ENCODE measurements at regions not wholly inside any gene's neighbourhood (a gene's known extent, or its start where the extent isn't known, plus 50 kb on each side); places are given as distances from the start of the nearest gene placed in this dataset.

GRCh38 chr3:1828519-1828918 is 270.1 kb upstream of the CNTN4 start:
- intact Hi-C loops (cut with micrococcal nuclease), result no loop called here
- CTCF ChIA-PET, result no interaction called here
- no peaks in the 10 kb centered on the region for H3K27me3 Mint-ChIP-seq
- DNase-seq (no peak), ATAC-seq (no peak)
- H3K27ac Mint-ChIP-seq, result no peak overlapping the region
- POLR2A ChIA-PET, result no interaction called here
- H3K36me3 Mint-ChIP-seq (ENCODE audit: low read depth), result no peaks in the 10 kb centered on the region
- TF ChIP-seq CTCF (IDR thresholded peaks at IDR 0.05), result no peak
- H3K4me1 Mint-ChIP-seq (ENCODE audit: low read depth), result no peaks in the 10 kb centered on the region
- peaks cover 7% of the 10 kb centered on the region for H3K9me3 Mint-ChIP-seq
- H3K4me3 Mint-ChIP-seq, result no peak overlapping the region

- Mint-ChIP-seq H3K4me1 (ENCODE audit: low read depth) (no peaks in the 10 kb centered on the region), H3K4me3 (no peak overlapping the region), H3K27me3 (no peaks in the 10 kb centered on the region), H3K36me3 (ENCODE audit: low read depth) (no peaks in the 10 kb centered on the region), H3K27ac (no peak overlapping the region), H3K9me3 (peaks cover 4% of the 10 kb centered on the region)
- TF ChIP-seq CTCF (IDR thresholded peaks at IDR 0.05), result no peak
- no peak for ATAC-seq
- DNase-seq, result no peak
- POLR2A ChIA-PET, result no interaction called here
- CTCF ChIA-PET, result no interaction called here
- intact Hi-C loops (cut with micrococcal nuclease), result no loop called here
These were observed 267.8 kb upstream of the CNTN4 start for GRCh38 chr3:1830851-1831250.

- Mint-ChIP-seq H3K36me3 (ENCODE audit: low read depth) (no peaks in the 10 kb centered on the region), H3K4me1 (ENCODE audit: low read depth) (no peaks in the 10 kb centered on the region), H3K9me3 (peaks cover 7% of the 10 kb centered on the region), H3K27ac (no peak overlapping the region), H3K27me3 (no peaks in the 10 kb centered on the region), H3K4me3 (no peak overlapping the region)
- no peak for DNase-seq
- CTCF ChIA-PET, result no interaction called here
- POLR2A ChIA-PET, result no interaction called here
- no peak for ATAC-seq
- no peak for TF ChIP-seq CTCF (IDR thresholded peaks at IDR 0.05)
- intact Hi-C loops (cut with micrococcal nuclease), result no loop called here
These were observed 266.3 kb upstream of the CNTN4 start for GRCh38 chr3:1832395-1832794.

GRCh38 chr3:1843111-1843510 is 255.6 kb upstream of the CNTN4 start:
- H3K27ac Mint-ChIP-seq, result no peak overlapping the region
- DNase-seq, result no peak
- H3K27me3 Mint-ChIP-seq, result no peaks in the 10 kb centered on the region

GRCh38 chr3:1847571-1847970 is 251.1 kb upstream of the CNTN4 start:
- Mint-ChIP-seq H3K4me1 (ENCODE audit: low read depth) (no peaks in the 10 kb centered on the region), H3K4me3 (no peak overlapping the region), H3K27ac (no peak overlapping the region), H3K9me3 (peaks cover 5% of the 10 kb centered on the region), H3K27me3 (no peaks in the 10 kb centered on the region), H3K36me3 (ENCODE audit: low read depth) (no peaks in the 10 kb centered on the region)
- TF ChIP-seq CTCF (IDR thresholded peaks at IDR 0.05), result no peak
- intact Hi-C loops (cut with micrococcal nuclease), result no loop called here
- POLR2A ChIA-PET, result no interaction called here
- CTCF ChIA-PET, result no interaction called here
- ATAC-seq, result no peak
- DNase-seq, result no peak

More at GRCh38 chr3:1843111-1843510, 255.6 kb upstream of the CNTN4 start:
- intact Hi-C loops (cut with micrococcal nuclease), result no loop called here
- Mint-ChIP-seq H3K36me3 (ENCODE audit: low read depth) (no peaks in the 10 kb centered on the region), H3K4me1 (ENCODE audit: low read depth) (no peaks in the 10 kb centered on the region), H3K4me3 (no peak overlapping the region), H3K9me3 (peaks cover 5% of the 10 kb centered on the region)
- ATAC-seq, result no peak
- POLR2A ChIA-PET, result no interaction called here
- CTCF ChIA-PET, result no interaction called here
- no peak for TF ChIP-seq CTCF (IDR thresholded peaks at IDR 0.05)

All from activated CD8-positive, alpha-beta T cell treated with anti-CD3 and anti-CD28 coated beads for 36 hours (primary cell).